Smooth muscle cell of the brain vasculature (primary cell): ENCODE measurements at regions not wholly inside any gene's neighbourhood (a gene's known extent, or its start where the extent isn't known, plus 50 kb on each side); places are given as distances from the start of the nearest gene placed in this dataset.

Source experiments
- DNase-seq: peaks from one replicate; pipeline ENCODE4 v3.0.0-alpha.2; 2012; ENCODE audit warnings: low read depth, low spot score

DNA sequence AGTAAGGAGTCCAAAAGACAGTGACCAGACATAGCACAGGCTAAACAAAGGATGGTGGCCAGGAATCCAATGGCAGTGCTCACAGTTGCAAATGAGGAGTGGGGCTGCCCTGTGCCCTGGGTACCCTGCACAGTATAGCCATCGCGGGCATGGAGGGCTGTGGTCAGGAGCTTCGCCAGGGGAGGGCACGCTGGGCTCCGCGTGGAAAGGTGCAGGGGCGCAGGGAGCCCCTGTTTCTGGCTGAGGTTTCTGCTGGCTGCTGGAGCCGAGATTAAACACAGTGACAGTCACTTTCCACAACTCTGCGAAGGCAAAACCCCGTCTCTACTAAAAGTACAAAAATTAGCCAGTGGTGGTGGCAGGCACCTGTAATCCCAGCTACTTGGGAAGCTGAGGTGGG is 194.7 kb downstream of the GALR1 start:
- DNase-seq: no peak

DNA sequence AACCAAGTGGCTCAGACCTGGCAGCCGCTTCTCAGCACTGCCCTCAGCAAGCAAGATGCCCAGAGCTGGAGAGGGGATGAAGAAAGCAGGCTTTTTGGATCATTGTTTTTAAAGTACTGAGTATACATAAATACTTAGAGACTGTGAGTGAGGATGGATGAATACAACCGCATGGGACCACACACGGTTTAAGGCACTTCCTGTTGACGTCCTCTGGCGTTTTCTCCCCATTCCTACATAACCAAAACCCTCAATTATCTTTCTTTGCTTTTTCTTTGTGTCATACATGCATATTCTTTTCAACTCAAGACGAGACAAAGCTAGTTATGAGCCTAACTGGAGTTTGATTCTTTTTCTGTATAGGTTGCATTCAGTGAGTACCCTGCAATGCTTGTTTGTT is 198.4 kb downstream of the GALR1 start:
- no peak for DNase-seq

DNA sequence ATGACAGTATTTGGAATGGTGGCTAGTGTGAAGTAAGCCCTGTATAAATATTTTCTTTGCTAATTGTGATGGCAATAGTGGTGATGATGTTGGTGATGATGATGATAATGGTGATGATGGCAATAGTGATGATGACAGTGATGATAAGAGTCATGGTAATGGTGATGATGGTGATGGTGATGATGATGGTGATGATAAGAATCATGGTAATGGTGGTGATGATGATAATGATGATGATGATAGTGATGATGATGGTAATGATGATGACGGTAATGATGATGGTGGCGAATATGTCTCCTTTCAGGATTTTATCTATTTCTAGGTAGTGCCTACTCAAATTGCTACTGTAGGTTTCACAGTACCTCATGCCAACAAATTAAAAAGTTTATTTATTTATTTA is 205.4 kb downstream of the GALR1 start:
- no peak for DNase-seq

DNA sequence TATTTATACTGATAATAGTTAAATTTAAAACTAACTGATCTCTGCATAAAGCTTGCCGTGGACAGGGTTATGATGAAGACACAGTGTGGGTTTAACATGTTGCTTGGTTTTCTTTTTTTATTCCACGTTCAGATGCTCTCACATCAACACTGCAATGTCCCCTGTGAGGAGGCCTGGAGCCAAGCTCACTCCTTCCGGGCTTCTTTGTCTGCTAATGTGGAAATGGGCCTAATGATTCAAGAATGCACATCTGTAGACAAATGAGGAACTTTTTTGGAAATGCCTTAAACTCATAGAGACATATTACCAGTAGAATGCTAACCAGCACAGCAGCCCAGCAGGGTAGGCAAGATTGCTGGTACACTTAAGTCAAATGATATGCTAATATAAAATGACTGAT is 208.0 kb downstream of the GALR1 start:
- no peak for DNase-seq

DNA sequence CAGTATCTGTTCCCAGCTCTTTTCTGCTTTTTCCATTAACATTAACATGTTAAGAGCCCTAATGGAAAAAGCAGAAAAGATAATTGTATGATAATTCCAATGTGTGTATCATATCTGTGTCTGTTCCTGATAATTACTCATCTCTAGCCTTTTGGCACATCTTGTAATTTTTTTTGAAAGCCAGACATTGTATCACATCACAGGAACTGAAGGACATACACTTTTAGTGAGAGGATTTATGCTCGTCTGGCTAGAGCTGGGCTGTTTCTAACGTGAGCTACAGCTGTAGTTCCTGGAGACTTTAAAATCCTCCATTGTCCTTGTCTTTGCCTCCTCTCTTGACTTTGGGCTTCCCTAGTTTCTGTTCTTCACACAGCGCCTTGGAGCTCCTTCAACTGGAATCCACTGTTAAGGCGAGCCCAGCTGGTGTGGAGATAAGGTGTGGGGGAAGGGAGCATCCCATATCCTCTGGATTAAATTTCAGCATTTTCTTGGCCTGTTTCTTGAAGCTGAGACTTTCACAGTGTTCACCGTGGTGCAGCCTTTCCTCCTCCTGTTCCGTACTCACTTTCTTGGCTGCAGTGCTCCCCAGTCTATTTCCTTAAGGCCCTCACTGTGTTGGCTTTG is 211.5 kb downstream of the GALR1 start:
- no peak for DNase-seq

DNA sequence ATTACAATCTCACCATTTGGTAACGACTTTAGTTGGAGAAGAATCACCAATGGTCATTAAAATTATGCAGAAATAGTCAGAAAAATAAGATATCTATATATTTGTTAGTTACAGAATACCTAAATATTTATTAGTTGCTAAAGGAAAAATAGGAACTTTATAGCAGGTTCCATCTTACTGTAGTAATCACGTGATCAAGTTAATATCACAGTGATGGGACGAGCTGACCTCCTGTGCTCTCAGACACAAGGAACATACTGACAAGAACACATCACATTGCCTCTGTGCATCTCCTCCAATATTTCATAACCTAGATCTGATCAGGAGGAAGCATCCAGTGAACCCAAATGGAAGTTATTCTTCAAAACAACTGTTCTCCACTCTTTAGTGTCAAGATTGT is 215.3 kb downstream of the GALR1 start:
- no peak for DNase-seq

DNA sequence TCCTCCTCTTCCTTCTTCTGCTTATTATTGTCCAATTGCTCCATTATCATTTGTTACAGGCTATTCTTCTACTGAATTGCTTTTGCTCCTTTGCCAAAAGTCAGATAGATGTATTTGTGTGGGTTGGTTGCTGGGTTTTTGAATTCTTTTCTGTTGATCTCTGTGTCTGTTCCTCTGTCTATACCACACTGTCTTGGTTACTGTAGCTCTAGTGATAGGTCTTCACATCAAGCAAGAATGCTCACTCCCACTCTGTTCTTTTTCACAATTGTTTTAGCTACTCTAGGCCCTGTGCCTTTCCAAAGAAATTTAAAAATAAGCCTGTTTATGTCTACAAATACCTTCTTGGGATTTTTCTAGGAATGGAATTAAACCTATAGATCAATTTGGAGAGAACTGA is 217.2 kb downstream of the GALR1 start:
- DNase-seq: no peak

DNA sequence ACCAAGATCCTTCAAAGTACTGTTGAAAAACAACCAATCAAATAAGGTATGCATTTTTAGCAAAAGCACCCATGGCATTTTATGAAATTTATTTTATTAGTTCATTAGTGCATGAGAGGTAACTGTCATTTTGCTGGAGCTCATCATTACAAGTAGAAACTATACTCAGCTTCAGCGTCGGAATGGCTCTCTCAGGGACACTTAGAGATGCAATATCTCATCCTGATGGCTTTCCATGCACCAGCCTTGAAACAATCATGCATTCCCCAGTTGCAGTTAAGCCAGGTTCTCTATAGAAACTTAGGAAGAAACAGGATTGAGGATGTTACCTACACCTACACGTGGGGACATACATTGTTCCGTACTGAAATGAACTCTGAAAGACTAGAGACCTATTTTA is 219.5 kb downstream of the GALR1 start:
- DNase-seq: no peak

DNA sequence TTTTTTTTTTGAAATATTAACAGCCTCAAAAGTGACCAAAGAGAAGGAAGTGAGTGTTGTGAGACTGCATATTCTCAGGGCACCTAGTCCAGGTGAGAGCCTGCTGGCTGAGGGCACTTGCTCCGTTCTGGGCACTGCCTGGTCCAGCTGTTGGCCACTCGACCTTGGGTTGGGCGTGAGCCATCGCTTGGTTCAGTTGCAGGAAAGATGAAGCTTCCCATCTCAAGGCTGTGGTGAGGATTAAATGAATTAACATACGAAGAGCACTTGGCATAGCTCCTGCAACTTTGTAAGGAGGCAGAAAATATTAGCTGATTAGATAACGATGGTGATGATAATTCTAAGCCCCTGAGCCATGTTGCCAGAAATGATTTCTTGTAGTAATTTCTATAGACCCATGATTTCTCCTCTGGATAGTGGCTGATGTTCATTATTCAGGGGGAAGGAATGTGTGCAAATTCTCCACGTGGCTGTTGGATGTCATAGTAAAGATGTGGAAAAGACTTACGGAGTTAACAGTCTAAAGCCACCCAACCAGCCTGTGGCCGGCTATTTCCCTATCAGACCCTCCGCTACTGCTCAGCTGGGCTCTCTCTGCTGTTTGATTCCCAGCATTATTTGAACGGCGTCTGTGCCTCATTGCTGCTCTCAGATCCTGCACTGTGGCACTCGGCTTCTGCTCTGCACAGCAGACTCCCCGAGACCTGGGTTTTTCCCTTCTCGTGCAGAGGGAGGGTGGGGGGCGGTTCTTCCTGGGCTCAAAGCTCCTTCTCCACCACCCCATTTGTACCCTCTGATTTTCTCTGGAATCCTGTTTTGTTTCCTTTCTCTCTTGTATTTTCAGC is 221.1 kb downstream of the GALR1 start:
- no peak for DNase-seq

DNA sequence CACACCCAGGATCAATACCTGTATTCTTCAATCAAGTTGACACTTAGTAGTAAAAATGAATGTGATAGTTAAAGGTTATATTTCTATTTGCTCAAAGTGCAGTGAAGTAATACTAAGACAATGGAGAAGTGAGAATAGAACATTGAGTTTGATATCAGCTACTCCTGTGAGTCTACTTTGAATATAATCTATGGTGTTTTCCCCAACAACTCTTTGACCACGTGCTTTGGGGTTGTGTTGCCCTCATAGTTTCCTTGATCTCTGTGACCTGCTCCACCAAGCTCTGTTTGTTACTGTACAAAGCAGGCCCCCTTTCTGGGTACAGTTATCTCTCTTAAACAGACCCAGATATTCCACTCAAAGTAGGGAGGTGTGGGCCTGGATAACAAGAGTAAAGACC is 222.9 kb downstream of the GALR1 start:
- DNase-seq: no peak

DNA sequence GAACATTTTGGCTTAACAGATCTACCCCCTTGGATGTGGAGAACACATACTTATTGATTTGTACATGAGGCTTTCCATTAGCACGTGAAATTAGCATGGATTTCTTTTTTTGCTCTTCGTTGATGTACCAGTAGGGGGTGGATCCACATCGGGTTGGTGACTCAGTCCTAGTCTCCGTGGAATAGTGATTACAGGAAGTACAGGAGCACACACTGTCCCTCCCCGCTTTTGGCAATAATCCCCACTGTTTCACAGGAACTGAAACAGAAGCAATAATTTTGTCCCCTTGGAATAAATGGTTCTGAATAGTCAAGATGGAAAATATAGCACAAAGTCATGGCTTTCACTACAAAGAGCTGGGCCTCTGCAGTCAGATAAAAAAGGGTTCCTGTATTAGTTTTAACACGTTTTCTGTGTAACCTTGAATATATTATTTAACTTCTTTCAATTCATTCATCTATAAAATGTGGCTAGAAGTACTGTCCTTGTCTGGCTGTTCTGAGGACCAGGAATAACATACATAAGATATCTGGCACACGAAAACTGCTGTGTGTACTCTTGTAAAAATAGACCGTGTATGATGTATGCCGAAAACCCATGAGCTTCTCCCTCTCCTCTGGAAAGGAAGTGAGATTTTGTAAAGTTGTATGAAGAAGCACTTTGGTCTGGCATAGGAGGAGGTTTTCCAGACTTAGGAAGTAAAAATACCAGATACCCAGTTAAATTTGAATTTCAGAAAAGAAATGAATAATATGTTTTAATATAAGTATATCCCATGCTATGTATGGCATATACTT is 229.2 kb downstream of the GALR1 start:
- DNase-seq: no peak

DNA sequence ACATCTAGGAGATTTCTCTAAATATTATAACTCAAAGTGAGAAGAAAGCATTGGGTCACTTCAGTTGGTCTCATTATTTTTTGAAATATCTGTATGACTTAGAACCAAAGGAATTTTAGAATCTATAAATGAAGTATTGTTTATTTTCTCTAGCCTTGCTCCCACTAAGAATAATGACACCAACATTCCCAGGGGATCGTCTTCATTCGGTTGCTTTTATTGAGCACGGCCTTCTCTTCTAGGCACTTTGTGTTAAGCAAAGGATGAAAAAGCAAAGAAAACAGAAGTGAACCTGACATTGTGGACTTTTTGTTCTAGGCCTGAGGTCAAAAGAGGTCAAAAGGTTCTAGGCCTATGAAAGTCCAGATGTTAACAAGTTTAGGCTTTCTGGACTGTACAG is 231.9 kb downstream of the GALR1 start:
- no peak for DNase-seq

DNA sequence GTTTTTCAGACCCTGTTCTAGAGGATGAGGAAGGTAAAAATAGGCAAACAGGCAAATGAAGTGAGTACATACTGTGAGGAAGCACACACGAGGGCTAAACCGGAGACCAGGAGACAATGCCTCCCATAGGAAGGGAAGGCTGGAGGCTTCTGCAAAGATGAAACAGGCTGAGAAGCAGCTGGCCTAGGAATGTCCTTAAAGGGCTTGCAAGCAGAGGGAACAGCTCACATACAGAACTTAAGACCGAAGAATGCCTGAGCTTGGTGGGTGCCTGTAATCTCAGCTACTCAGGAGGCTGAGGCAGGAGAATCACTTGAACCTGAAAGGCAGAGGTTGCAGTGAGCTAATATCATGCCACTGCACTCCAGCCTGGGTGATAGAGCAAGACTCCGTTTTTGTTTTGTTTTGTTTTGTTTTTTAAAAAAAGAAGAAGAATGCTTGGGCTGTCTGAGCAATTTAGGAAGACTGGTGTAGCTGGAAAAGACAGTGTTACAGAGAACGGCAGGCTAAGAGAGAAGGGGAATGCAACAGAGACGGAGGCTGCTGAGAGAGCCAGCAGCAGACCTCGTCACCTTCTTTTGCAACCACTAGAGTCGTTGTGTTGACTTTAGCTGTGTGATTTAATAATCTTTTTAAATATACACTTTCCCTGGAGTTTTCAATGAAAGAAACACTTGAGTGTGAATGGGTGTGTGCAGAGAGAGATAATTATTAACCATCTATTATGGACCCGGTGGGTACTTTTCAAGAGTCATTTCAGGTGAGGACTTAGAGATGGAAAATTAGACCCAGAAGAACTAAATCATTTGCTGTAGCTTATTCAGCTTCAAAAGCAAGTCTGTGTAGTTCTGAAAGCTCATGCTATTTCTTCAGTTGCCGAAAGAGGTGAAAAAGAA is 232.8 kb downstream of the GALR1 start:
- DNase-seq: no peak

DNA sequence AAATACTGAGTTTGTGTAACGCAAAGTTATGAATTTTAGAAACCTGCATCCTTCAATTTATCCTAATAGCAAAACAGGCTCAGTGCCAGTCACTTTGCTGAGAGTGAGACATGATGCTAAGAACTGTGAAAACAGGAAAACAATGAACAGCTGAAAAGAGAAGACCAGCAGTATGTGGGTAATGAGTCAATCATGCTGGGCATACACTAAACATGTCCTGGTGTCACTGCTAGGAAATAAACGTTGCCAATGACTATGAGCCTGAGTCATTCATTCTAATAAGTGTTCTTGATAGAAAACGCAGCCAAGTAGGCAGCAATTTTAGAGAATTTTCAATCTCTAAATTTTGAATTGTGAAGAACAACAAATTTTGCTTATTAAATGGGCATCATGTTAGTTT is 237.3 kb downstream of the GALR1 start:
- no peak for DNase-seq

DNA sequence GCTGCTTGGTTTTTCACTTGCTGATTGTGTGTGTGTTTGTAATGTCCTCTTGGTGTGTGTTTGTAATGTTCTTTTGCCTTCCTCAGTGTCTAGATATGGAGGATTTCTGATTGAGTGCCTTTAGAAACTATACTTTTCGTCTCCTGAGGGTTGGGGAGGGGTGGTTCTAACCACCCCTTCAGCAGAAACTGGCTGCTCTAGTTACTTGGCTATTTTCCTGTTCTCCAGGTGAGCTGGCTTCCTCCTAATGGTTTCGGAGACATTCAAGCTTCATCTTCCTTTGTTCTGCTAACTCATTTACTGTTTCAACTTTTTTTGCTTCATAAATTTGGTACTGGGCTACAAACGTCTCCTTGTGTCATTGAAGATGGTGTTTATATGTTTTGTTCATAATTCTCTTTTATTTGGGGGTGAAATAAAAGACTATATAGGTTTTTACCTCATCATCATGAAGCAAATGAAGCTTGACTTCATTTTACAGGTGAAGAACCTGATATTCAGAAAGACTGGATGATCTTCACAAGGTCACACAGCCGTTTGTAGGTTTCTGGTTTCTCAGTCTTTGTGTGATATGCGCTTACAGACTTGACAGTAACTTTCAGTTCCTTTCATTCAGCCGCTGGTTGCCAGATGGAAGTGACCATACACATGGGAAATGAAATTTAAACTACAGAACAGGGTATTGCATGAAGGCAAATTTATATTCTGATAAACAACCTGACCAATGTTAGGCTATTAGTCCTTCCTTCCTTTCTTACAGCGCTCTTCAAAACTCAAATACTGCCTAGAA is 238.5 kb downstream of the GALR1 start:
- no peak for DNase-seq

DNA sequence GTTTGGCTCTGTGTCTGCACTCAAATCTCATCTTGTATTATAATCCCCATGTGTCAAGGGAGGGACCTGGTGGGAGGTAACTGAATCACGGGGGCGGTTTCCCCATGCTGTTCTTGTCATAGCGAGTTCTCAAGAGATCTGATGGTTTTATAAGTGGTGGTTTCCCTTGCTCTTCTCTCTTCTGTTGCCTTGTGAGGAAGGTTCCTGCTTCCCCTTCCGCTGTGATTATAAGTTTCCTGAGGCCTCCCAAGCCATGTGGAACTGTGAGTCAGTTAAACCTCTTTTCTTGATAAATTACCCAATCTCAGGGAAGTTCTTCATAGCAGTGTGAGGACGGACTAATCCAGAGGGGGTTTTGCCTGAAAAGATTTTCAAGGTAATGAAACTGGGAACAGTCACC is 245.4 kb downstream of the GALR1 start:
- no peak for DNase-seq

DNA sequence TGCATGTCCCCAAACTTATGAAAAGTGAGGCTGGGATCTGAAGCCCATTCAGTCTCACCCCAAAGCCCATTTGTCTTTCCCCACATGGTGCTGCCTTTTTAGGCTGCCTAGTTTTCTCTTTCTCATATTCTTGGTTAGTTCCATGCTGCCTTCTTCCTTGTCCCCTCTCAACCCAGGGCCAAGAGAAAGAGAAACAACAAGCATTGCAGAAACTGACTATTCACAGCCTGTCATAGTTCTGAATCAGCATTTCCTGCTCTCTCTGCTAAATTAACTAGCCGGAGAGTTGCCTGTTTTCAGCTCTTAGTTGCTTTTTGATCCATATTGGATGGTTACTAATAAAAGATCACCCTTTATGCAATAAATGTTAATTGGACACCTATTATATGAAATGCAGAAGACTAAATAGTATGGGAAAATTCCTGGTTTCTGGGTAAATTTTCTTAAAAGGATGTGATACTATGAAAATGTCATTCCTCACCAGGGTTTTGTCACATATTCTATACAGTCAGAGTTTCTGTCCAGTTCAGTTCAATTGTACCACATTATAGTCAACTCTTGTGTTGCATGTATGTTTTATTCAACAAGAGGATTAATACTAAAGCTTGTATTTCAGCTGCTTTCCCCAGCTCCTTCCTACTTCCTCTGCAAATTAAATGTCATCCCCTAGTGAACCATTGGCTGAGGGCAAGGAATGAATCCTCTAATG is 246.5 kb downstream of the GALR1 start:
- no peak for DNase-seq

DNA sequence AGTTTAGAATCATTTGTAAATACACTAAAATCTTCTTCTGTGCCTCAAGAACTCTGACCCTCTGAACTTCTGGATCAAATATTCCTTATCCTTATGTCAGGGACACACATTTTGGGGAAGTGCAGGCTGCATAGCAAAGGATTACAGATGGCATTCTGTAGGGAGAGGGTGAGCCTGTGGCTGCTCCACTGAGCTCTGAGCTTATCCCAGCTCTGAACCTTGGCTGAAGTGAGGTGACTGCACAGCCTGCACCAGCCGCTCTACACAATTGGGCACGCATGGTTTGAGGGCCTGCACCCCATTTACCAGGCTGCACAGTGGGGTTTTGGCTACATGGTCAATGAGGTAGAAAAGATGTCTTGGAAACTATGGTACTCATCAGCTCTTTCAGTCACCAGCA is 251.6 kb downstream of the GALR1 start:
- no peak for DNase-seq

DNA sequence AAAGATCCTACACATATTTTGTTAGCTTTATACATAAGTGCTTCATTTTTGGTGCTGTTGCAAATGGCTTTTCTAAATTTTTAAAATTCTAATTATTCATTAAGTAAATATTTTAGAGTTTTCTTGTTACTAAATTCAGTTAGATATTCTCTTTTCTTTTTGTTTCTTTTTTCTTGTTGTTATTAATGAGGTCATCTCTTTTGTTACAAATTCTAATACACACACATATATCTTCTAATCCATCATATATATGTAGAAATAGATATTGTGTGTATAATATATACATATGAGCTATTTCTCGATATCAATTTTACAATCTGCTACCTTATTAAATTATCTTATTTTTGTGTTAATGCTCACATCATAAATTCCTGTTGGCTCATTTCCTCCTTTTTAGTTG is 255.9 kb downstream of the GALR1 start:
- DNase-seq: no peak

DNA sequence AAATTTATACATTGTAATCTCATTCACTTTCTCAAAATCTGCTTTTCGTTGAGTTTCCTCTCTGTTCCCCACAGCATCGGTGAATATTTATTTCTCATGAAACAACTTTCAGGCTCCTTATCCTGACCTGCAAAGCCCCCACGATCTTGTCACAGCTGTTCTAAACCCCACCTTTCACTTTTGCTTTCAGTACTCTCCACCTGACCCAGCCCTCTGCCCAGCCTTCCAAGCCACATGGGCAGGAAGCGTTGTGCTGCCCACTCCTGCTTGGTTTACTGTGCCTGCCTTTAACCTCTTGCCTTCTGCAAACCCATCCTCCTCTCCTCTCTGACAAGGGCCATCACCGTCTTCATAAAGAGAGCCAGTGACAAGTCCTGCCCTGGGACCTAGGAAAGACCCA is 262.5 kb downstream of the GALR1 start:
- no peak for DNase-seq
